ENCODE measurements at regions not wholly inside any gene's neighbourhood (a gene's known extent, or its start where the extent isn't known, plus 50 kb on each side); places are given as distances from the start of the nearest gene placed in this dataset.

DNA sequence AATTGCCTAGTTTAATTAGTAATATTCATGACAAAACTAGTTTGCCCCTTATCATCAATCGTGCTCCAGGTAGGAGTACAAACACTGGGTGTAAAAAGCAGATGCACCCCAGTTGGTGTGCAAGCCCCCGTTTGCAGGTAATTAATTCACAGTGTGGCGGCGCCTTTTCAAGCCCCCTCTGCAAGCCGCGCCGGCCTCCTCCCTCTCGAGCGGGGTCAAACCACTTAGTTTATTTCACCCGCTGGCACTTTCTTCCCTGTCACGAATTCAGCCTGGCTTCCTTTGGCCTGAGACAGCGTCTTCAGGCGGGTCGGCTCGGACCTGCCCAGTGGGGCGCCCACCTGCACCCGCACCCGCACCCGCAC, 64.7 kb upstream of the MAPRE2 start:
- no peak for TF ChIP-seq EZH2phosphoT487 (IDR thresholded peaks at IDR 0.05; ENCODE audit: low read depth, severe bottlenecking, unreplicated experiment)
- TF ChIP-seq, protein P1, sequence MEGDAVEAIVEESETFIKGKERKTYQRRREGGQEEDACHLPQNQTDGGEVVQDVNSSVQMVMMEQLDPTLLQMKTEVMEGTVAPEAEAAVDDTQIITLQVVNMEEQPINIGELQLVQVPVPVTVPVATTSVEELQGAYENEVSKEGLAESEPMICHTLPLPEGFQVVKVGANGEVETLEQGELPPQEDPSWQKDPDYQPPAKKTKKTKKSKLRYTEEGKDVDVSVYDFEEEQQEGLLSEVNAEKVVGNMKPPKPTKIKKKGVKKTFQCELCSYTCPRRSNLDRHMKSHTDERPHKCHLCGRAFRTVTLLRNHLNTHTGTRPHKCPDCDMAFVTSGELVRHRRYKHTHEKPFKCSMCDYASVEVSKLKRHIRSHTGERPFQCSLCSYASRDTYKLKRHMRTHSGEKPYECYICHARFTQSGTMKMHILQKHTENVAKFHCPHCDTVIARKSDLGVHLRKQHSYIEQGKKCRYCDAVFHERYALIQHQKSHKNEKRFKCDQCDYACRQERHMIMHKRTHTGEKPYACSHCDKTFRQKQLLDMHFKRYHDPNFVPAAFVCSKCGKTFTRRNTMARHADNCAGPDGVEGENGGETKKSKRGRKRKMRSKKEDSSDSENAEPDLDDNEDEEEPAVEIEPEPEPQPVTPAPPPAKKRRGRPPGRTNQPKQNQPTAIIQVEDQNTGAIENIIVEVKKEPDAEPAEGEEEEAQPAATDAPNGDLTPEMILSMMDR (IDR thresholded peaks at IDR 0.05; ENCODE audit: poor library complexity) = no peak

Data from hepatocyte (in vitro differentiated cells).